ENCODE measurements at regions not wholly inside any gene's neighbourhood (a gene's known extent, or its start where the extent isn't known, plus 50 kb on each side); places are given as distances from the start of the nearest gene placed in this dataset.

GRCh38 chr10:109183366-109183765 lies 739.9 kb downstream of the XPNPEP1 start:
- no peaks in the 10 kb centered on the region for H3K36me3 ChIP-seq
- no peaks in the 10 kb centered on the region for H3K9me3 ChIP-seq
- H3K27me3 ChIP-seq: no peaks in the 10 kb centered on the region
- TF ChIP-seq, protein P1, sequence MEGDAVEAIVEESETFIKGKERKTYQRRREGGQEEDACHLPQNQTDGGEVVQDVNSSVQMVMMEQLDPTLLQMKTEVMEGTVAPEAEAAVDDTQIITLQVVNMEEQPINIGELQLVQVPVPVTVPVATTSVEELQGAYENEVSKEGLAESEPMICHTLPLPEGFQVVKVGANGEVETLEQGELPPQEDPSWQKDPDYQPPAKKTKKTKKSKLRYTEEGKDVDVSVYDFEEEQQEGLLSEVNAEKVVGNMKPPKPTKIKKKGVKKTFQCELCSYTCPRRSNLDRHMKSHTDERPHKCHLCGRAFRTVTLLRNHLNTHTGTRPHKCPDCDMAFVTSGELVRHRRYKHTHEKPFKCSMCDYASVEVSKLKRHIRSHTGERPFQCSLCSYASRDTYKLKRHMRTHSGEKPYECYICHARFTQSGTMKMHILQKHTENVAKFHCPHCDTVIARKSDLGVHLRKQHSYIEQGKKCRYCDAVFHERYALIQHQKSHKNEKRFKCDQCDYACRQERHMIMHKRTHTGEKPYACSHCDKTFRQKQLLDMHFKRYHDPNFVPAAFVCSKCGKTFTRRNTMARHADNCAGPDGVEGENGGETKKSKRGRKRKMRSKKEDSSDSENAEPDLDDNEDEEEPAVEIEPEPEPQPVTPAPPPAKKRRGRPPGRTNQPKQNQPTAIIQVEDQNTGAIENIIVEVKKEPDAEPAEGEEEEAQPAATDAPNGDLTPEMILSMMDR (IDR thresholded peaks at IDR 0.05; ENCODE audit: low read depth, low read length): no peak
- H3K4me1 ChIP-seq: no peaks in the 10 kb centered on the region
- no peak for DNase-seq
- no peak overlapping the region for H3K4me3 ChIP-seq (ENCODE audit: low read depth, low read length)

DNA sequence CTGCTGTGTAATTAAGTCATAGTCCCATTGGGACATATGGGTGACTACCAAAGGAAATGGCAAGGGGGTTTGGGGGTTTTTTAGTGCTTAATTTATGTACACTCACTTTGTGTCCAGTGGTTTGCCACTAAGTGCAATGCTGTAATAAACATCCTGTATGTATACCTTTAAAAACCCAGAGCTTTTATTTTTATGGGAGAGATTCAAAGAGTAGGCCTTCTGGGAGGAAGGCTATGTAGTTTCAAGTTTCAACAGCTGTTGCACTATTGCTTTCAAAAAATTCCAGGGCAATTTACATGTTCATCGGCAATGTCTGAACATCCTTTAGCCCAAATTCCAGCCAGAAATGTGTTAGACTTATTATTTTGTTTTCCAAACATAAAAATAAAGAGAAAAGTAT lies 744.7 kb downstream of the XPNPEP1 start:
- H3K4me3 ChIP-seq (ENCODE audit: low read depth, low read length): no peak overlapping the region
- H3K36me3 ChIP-seq: no peaks in the 10 kb centered on the region
- no peaks in the 10 kb centered on the region for H3K27me3 ChIP-seq
- TF ChIP-seq, protein P1 (IDR thresholded peaks at IDR 0.05; ENCODE audit: low read depth, low read length): no peak
- no peaks in the 10 kb centered on the region for H3K4me1 ChIP-seq
- DNase-seq: no peak
- no peaks in the 10 kb centered on the region for H3K9me3 ChIP-seq

DNA sequence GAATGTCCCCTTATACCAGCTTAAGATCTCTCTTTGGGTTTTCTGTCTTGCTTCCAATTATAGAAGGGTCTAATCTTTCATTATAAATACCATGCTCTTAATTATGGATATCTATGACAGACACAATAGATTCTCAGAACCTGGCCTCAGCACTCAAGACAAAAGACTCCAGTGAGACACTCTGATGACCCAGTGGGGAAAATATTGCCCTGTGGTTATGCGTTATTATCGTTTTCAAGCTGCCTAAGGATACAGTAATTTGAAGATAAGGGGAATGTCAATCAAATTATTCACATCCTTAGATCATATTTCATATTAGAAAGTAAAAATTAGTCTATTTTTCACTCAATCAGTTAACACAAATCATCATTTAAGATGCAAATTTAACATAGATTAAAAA lies 748.8 kb downstream of the XPNPEP1 start:
- Histone ChIP-seq H3K27me3 (no peaks in the 10 kb centered on the region), H3K4me3 (ENCODE audit: low read depth, low read length) (no peak overlapping the region), H3K4me1 (no peaks in the 10 kb centered on the region), H3K9me3 (no peaks in the 10 kb centered on the region), H3K36me3 (no peaks in the 10 kb centered on the region)
- no peak for DNase-seq
- TF ChIP-seq, protein P1 (IDR thresholded peaks at IDR 0.05; ENCODE audit: low read depth, low read length): no peak

DNA sequence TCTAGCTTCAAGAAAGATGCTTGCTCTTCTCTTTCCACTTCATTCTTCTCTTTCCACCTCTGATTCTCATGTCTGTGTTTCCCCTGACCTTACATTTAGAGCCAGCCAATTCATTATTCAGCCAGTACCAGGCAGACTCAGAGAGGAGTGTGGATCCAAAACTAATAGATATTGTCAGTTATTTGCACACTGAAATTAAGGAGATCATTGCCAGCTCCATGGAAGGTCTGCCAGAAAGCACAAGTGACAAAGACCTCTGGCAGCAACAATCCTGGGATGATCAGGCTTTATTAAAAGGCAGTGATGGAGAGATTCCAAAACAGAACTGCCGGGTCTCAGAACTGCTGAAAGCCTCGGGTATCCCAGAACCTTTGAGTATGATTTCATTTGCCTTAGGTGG lies 749.4 kb downstream of the XPNPEP1 start:
- no peak for DNase-seq
- TF ChIP-seq, protein P1 (IDR thresholded peaks at IDR 0.05; ENCODE audit: low read depth, low read length): no peak
- Histone ChIP-seq H3K36me3 (no peaks in the 10 kb centered on the region), H3K4me1 (no peaks in the 10 kb centered on the region), H3K4me3 (ENCODE audit: low read depth, low read length) (no peak overlapping the region), H3K27me3 (no peaks in the 10 kb centered on the region), H3K9me3 (no peaks in the 10 kb centered on the region)

DNA sequence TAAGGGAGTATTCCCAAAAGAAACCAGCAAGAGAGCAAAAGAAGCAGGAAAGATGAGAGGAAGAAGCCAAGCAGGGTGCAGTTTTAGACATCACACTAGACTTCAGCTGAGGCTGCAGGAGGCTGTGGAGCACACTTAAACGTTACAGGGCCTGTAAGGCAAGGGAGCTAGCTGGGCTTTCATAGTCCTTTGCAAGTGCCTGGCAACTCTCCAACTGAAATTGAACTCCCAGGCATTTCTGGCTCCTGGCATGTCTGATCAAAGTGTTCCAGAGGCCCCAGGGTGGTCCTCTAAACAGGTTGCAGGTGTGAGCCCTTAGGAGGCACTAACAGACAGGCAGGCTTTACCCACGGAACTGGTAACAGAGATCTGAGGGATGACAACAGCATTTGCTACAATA lies 750.2 kb downstream of the XPNPEP1 start:
- H3K4me3 ChIP-seq (ENCODE audit: low read depth, low read length): no peak overlapping the region
- no peak for DNase-seq
- no peaks in the 10 kb centered on the region for H3K9me3 ChIP-seq
- no peaks in the 10 kb centered on the region for H3K27me3 ChIP-seq
- TF ChIP-seq, protein P1 (IDR thresholded peaks at IDR 0.05; ENCODE audit: low read depth, low read length): no peak
- no peaks in the 10 kb centered on the region for H3K36me3 ChIP-seq
- no peaks in the 10 kb centered on the region for H3K4me1 ChIP-seq

DNA sequence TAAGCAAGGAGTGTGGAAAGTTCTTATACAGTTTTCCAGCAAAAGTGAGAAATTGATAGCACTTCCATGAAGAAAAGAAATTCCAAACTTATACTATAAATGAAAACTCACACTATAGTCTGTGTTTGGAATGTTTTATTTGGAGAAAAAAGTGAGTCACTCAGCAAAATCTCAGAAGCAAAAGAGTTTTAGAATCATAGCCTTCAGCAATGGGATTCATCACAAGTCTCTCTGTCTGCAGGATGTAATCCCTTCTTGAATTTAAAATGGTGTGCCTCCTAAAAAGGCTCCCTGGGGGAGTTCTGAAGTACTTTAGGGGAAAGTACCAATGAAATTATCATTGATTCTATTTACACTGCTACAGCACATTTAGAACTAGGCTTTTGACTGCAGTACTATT lies 756.4 kb downstream of the XPNPEP1 start:
- no peaks in the 10 kb centered on the region for H3K36me3 ChIP-seq
- no peaks in the 10 kb centered on the region for H3K9me3 ChIP-seq
- DNase-seq: no peak
- no peaks in the 10 kb centered on the region for H3K27me3 ChIP-seq
- no peak overlapping the region for H3K4me3 ChIP-seq (ENCODE audit: low read depth, low read length)
- TF ChIP-seq, protein P1 (IDR thresholded peaks at IDR 0.05; ENCODE audit: low read depth, low read length): no peak
- H3K4me1 ChIP-seq: no peaks in the 10 kb centered on the region
